HG02943 (cell line): ENCODE measurements at regions not wholly inside any gene's neighbourhood (a gene's known extent, or its start where the extent isn't known, plus 50 kb on each side); places are given as distances from the start of the nearest gene placed in this dataset.

ENCODE experiments used
- ATAC-seq: cut with Tn5 transposase; IDR thresholded peaks from one replicate; pipeline ENCODE4 v1.9.1; 2021; ENCODE audit warnings: mild to moderate bottlenecking, low read depth, moderate library complexity; ENCODE audit not compliant: unreplicated experiment

DNA sequence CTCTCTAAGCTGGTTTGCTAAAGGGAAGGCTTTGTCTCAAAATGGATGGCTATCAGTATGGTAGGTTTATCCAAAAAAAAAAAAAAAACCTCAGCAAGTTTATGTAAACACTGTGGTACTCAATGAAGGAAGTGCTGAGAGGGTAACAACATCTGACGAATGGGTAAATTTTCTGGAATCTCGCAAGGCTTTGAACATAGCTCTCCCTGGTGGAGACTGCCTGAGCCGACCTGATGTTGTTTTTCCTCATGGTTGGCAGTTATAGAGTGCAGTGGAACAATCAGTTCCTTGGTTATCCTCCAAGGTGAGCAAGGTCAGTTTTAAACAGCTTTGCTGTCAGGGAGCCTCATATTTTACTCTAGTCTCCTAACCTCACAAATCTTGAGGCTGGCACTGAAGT, 94.6 kb downstream of the ZPLD1 start:
- ATAC-seq = no peak

DNA sequence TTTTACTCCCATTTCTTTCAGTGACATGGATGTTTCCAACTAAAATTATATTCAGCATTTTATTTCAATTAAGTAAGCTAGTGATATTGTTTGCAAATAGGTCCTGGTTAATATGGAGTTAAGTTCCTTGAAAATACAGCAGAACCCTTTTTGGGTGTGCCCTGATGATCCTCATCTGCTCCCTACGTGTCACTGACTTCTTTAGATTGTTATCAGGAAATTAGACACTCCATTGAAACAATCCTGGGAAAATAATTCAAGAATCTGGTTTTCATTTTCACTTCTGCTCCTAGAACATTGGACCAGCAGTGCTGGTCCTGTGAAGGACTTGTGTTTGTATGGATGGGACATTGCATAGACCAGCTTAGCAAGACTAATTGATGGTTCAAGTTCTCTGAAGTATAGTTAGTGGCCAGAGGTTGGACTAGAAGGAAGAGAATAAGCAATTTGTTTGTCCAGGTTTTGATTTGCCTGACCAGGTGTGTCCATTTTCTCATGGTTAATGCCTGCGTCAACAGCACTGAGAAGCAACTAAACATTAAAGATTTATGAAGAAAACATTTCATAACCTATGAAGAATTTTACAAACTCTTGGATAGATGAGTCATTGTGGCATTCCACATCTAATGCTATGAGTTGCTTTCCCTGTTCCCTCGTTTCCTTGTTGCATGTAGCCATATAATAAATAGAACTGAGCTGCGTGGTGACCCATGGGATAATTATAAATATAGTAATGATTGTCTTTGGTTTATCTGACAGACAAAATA, 95.8 kb downstream of the ZPLD1 start:
- no peak for ATAC-seq

DNA sequence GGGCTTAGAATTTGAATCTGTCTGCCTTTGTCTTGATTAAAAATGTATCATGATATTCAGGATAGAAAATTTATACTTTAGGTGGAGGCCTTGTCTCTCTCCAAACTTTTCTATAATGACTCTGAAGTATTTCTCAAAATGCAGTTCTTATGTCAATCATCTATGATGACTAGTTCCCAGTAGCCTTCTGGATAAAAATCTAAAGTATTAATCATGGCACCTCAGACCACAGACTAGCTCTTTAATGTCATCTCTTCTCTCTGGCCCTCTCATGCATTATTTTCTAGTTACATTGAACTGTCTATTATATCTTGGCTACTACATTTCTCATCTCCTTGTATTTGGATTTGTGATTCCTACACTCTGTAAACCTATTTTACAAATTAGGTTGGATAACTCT, 96.9 kb downstream of the ZPLD1 start:
- ATAC-seq = no peak

DNA sequence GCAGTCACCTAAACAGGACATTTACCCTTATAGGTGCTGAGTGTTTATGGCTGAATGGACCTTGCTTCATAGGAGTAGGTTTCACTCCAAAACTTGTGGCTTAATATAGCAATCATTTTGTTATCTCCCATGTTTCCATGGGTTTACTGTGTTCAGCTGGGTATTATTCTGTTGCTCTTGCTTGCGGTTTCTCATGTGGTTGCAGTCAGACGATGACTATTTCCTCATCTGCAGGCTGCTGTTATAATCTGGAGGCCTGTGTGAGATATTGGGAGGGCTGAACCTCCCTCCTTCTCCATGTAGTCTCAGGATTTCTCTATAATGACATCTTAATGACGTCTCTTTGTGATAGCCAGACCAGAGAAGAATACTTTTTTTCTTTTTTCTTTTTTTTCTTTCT, 98.1 kb downstream of the ZPLD1 start:
- no peak for ATAC-seq

DNA sequence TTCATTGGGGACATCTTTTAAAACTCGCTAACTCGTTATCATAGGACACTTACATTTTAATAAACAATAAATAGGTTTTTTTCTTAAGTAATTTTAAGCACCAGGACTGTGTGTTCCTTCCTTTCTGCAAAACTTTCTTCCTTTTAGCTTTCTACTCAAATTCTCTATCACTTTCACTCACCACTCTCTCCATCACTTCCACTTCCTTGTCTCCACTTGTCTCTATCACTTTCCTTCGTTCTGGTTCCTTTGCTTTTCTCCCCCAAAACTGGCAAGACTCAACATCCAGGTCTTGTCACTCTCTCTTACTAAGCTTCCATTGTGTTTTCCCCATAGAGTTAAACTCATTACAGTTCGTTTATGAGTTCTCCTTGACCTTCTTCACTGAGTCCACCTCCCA, 99.0 kb downstream of the ZPLD1 start:
- ATAC-seq = no peak

DNA sequence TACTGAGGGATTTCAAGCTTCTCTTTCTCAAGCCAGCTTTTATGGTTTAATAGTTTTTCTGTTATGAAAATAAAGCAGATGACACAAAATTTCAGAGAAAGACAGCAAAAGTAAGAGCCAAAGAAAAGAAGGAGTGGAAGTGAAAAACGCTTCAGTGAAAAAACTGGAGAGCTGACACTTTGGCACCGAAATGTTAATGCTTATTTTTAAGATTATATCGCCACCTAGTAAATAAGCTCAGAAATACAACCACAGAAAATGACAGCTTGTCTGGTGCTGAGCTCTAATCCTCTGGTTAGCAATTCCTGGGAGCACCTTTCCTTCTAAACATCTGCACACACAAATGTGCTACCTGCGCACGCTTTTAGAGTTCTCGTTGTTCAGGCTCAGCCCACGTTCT, 101.6 kb downstream of the ZPLD1 start:
- ATAC-seq = no peak

DNA sequence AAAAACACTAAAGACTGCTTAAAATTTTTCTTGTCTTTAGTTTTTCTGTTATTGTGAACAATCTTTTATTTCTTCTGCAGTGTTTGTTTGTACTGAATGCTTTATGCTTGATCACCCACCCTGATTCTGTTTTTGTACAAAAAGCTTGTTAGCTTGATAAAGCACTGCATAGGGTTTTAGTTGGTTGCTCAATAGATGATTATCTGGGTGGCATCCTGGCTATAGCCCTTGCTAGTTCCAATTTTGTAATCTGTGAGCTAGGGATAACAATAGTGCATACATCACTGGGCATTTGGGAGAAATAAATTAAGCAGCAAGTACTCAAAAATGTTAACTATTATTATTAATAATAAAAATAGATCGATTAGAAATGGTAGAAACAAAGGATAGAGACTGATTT, 102.3 kb downstream of the ZPLD1 start:
- ATAC-seq = no peak

DNA sequence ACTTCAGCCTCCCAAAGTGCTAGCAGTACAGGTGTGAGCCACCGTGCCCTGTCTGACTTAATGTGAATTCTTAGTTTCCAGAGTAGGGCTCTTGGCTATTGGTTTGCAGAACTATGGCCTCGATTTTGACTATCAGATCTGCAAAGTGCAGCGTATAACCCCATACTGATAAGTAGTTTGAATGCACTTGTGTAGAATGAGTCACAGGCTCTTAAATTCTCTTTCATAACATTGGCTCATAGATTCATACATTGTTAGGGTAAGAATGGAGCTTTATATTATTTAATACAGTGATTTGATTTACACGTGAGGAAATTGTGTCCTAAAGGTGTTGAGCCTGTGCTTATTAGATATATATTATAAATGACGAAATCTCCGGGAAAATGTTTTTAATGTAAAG, 109.9 kb downstream of the ZPLD1 start:
- ATAC-seq = no peak

DNA sequence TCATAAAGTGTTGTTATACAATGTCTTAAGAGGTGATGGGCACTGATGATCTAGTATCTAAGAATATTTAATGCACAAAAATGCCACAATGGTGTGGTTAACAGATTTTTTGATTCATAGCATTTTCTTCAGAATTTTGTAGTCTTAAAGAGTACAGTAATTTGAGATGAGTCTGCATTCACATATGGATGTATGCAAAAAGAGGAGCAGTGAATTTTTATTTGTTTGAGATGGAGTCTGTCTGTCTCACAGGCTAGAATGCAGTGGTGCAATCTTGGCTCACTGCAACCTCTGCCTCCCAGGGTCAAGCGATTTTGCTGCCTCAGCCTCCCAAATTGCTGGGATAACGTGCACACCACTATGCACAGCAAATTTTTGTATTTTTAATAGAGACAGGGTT, 110.5 kb downstream of the ZPLD1 start:
- no peak for ATAC-seq

DNA sequence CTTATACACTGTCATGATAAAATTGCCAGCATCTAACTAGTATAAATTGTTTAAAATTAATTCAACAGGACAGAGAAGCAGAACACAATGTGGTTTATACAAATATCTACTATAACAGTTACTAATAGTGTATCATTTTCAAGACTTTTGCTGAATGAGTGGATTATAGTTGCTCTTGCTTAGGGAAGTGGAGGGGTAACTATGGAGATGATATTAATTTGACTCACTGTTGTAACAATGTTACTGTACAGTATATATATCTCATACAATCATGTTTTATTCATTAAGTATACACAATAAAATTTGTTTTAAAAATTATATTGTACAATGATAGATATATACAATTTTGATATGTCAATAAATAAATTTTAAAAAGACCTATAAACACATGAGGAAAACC, 119.1 kb downstream of the ZPLD1 start:
- no peak for ATAC-seq

DNA sequence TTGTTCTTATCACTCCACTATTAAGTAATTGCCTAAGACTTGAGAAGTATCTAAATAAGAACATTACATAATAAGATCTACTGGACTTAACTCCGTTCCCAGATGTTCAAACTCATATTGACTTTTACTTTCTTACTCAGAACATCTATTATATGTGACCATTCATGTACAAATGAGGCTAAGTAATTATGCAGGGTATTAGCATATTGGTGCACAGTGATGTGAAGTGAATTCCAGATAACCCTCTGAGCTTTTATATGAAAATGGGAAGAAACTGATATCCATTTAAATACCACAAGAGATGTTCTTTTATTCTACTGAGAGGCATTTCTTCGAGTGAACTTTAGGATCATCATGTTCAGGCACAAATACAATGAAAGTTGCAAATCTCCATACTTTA, 135.7 kb downstream of the ZPLD1 start:
- ATAC-seq = no peak

DNA sequence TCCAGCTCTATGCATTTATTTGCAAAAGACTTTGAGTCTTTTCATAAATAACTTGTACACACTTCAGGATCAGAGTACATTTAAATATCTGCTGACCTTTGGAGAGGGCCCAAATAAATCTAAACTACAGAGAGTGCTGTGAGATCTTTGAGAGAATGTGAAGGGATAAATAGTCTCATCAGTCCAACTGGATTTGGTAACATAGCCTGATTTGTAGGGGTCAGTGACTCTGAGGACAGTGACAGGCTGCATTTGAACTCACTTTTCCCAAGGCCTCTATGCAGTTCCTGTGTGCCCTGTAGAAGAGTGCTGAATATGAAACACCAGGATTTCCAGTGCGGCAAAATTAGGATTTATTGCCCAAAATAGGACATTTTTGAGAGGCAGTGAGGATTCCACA, 136.2 kb downstream of the ZPLD1 start:
- ATAC-seq = no peak

DNA sequence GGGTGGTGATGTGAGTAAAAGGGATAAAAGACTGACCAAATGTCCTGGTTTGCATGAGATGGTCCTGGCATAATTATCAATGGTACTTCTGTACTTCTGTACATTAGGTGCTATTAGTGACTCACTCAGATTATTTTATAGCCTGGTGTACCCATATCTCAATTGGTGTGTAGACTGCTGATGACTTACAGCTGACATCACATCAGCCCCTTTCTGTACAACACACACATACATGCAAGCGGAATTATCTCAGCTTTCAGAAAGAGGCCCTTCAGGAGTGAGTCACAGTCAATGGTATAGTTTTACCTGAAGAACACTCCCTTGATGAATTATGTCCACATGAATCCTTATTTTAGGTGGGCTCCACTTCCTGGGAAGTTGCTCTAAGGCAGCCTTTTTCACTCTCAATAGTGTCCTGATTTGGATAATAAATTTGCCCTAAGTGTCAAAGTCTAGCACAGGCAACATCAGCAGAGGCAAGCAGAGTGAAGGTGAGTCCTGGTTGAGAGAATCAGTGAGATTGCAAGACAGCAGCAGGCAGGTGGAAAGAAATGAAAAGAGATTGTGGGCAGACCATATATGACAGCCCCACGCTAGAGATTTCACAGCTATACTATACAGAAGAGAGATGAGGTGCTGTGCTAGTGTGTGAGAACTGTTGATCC, 137.0 kb downstream of the ZPLD1 start:
- ATAC-seq = no peak

DNA sequence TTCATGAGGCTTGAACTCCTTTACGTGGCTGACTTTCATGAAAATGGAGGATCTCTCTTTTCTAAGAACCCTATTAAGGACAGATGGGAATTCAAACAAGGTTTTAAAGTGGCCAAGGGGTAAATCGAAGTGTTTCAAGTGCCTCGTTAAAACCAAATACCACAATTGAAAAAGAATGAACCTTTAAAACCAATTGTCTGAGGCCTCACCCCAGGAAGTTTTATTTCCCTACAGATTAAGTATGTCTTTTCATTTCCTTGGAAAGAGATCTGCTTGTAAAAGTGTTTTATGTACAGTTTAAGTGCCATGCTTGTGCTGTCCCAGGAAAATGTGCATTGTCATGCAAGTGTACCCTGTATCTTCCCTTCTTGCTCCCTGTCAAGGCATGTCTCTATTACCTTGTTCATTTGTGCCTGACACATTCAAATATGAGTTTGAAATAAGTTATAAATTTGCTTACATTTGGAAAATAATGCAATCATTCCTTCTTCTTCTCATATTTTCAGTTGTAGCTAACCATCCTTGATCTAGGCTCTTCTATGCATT, 138.7 kb downstream of the ZPLD1 start:
- ATAC-seq = no peak

DNA sequence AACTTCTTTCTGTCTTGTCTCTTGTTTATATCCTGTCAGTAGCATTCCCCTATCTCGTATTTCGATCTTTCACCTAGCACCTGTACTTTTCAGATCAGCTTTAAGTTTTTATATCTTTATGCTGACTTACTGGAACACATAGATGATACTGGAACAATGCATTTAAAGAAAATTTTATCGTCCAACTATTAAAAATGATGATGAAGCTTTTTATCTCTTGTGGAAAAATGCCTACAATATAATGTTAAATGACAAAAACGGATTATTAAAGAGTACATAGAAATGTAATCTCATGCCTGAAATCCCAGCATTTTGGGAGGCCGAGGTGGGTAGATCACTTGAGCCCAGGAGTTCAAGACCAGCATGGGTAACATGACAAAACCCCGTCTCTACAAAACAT, 139.5 kb downstream of the ZPLD1 start:
- ATAC-seq = no peak

DNA sequence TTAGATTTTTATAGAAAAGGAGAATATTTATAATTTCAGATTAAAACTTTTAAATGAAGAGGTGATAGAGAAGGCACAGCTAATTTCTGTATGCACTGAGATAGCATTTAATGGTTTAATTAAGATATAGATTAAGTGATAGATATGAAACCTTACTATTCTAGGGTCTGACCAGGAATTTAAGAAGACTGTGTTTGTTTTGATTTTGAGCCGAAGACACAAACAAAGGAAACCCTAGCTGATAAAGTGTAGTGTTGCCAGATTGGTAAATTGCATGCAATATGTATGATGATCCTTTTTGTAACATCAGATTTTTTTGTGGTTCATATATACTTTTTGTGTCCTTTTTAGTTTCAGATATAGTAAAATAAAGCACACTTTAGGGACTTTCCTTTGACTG, 141.8 kb downstream of the ZPLD1 start:
- ATAC-seq = no peak

DNA sequence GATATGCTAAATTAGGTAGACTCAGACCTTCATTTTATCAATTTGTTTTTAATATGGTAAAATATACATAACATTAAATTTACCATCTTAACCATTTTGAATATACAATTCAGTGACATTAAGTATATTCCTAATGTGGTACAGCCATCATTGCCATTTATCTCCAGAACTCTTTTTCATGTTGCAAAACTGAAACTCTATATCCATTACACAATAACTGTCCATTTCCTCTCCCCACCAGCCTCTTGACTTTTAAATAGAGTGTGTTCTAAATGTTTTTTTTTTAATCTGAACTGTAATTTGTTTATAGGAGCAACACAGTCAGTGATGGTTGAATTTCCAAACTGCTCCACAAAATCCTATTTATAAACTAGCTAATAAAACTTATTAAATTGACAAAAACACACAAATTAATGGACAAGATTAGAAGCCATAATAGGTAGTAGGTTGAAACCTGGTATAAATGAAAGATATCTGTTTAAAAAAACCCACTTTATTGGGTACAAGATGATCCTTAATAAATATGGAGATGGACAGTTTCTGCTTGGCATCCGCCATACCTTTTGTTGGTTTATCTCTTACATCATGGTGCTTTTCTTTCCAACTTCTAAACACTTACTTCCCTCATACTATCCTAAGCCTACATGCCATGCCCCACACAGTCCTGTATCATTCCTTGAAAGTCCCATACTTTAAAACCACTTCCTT, 142.4 kb downstream of the ZPLD1 start:
- no peak for ATAC-seq

DNA sequence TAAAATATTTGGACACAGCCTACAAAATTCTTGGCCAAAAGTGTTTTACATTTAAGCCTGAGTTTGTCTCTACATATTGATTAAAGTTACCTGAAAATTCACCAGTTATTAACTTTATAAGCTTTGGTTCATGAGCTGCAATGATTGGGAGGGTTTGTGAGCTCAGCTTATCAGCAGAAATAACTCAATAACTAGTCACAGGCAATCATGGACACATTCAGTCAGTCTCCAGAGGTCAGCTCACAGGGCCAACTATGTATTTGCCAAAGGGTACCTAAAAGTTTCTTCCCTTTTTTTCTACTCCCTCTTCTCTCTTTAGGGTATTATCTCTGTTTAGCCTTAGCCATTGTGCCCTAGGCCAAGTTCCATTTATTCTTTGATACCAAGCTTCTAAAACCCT, 145.9 kb downstream of the ZPLD1 start:
- no peak for ATAC-seq

DNA sequence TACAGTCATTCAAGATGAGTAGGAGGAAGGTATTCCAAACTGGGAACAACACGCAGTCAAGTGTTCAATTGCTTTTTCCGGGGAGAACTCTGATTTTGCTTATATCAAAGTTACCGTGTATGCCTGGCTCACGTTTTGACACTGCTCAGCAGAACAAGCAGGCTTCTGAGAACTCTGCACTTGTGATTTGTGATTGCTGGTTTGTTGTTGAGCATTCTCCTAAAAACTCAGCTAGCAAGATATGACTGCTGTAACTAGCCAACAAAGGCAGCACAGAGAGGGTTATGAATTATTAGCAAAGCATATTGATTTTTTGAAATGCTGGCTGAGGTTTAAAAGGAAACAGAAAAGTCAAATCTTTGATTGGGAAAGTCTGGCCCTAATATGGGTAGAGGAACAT, 151.7 kb downstream of the ZPLD1 start:
- no peak for ATAC-seq

DNA sequence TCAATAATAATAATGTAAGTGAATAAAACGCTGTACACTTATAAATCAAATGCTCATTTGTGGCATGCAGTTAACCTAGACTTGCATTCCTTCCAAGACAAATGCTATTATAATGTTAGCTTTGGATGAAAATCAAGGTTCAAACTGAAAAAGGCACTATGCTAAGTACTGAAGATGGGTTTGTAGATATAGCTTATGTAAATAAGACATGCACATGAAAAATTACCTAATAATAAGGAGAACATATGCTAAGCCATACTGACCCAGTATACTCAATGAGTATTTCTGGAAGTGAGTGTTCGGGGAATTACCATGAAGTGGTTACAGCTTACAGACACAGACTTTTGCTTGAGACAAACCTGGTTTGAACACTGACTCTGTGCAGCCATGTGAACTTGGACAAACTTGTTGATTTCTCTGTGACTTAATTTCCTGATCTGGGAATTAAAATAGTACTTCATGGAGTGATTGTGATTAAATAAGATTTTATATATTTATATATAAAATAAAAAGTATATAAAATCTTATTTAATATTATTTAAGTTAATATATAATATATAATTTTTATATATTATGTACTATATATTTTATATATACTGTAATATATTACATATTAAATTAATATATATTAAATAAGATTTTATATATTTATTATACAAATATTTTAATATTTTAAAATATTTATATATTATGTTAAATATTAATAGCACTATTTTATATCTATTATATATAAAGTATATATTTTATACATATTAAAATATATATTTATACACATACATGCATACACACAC, 159.2 kb downstream of the ZPLD1 start:
- no peak for ATAC-seq

DNA sequence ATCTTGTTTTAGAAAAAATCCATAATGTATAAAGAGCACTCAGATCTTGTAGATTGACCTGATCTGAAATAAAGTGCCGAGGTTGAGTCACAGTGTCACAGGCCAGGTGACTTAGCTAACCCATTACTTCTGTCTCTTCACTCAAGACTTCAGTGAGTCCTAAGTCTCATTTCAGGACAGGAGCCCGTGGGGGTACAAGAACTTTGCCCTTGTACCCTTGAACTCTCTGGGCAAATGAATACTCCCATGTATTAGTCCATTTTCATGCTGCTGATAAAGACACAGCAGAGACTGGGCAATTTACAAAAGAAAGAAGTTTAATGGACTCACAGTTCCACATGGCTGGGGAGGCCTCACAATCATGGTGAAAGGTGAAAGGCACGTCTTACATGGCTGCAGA, 160.2 kb downstream of the ZPLD1 start:
- no peak for ATAC-seq
